ENCODE measurements at regions not wholly inside any gene's neighbourhood (a gene's known extent, or its start where the extent isn't known, plus 50 kb on each side); places are given as distances from the start of the nearest gene placed in this dataset.
"Not testable (repeated sequence)": the region's sequence is repeated elsewhere in the genome, so short reads cannot be mapped to it uniquely, and the experiment has no call there.

DNA sequence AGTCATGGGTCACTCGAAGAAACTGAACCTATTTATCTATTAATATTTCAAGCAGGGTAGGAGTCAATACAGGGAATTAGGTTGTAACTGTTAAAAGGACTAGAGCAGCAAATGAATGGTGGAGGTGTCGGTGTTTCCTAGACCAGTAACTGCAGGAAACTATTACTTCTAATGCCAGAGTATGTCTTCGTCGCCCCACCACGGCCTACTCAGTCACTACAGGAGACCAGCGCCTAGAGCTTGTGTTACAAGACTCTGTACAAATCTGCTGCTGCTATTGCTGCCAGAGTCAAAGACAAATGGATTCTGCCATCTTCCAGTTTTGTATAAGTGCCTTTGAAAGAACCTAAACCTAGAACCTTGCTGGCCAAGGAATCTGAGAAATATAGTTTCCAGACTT lies 343.9 kb downstream of the SOX4 start:
- no peak overlapping the region for H3K27ac ChIP-seq (ENCODE audit: insufficient read length, low read depth, low read length)
- Mint-ChIP-seq H3K4me1 (peaks cover 19 to 21% of the 10 kb centered on the region in 2 experiments), H3K36me3 (ENCODE audit: insufficient read depth in 1 of 3, low read depth in 3 of 3) (peaks cover 3 to 21% (median 12%) of the 10 kb centered on the region in 3 experiments), H3K27me3 (ENCODE audit: low read depth) (no peaks in the 10 kb centered on the region), H3K9me3 (peaks cover 7 to 10% of the 10 kb centered on the region in 2 experiments; a peak in 4 of 5 replicates), H3K4me3 (no peak overlapping the region), H3K27ac (no peak overlapping the region)
- H2BK5ac ChIP-seq (ENCODE audit: insufficient read length, low read length), result no peak overlapping the region
- H3K9me3 ChIP-seq (ENCODE audit: control insufficient read depth, low read depth, low read length), result no peaks in the 10 kb centered on the region
- peak; percentile 43 for DNase-seq
- H3K18ac ChIP-seq (ENCODE audit: insufficient read length, low read depth, low read length), result no peak overlapping the region
- no peak overlapping the region for H3K23ac ChIP-seq (ENCODE audit: insufficient read length, low read depth, low read length)
- H3K4ac ChIP-seq (ENCODE audit: low read depth, low read length), result no peak overlapping the region
- H3K9ac ChIP-seq (ENCODE audit: extremely low read depth, insufficient read length, low read length), result no peak overlapping the region
- H2BK15ac ChIP-seq (ENCODE audit: low read depth, low read length), result no peak overlapping the region
- no peak overlapping the region for H4K8ac ChIP-seq (replicated peaks; ENCODE audit: insufficient read length, low read depth, low read length)
- no peak overlapping the region for H3K56ac ChIP-seq (ENCODE audit: insufficient read length, low read depth, low read length)
- no peaks in the 10 kb centered on the region for H3K79me1 ChIP-seq (ENCODE audit: insufficient read depth, low read depth, low read length, poor library complexity, severe bottlenecking)
- no peak overlapping the region for H3K14ac ChIP-seq (ENCODE audit: insufficient read depth, low read length)
- no peaks in the 10 kb centered on the region for H4K20me1 ChIP-seq (ENCODE audit: control insufficient read depth, insufficient read depth, insufficient read length)
- no peak overlapping the region for H3K4me2 ChIP-seq (ENCODE audit: insufficient read depth, insufficient read length, low read length)
- TF ChIP-seq, protein P1, sequence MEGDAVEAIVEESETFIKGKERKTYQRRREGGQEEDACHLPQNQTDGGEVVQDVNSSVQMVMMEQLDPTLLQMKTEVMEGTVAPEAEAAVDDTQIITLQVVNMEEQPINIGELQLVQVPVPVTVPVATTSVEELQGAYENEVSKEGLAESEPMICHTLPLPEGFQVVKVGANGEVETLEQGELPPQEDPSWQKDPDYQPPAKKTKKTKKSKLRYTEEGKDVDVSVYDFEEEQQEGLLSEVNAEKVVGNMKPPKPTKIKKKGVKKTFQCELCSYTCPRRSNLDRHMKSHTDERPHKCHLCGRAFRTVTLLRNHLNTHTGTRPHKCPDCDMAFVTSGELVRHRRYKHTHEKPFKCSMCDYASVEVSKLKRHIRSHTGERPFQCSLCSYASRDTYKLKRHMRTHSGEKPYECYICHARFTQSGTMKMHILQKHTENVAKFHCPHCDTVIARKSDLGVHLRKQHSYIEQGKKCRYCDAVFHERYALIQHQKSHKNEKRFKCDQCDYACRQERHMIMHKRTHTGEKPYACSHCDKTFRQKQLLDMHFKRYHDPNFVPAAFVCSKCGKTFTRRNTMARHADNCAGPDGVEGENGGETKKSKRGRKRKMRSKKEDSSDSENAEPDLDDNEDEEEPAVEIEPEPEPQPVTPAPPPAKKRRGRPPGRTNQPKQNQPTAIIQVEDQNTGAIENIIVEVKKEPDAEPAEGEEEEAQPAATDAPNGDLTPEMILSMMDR (conservative IDR thresholded peaks at IDR 0.05), result 0 out of 3 replicates have a peak, but pooled peaks have one; percentile 28
- H2BK120ac ChIP-seq (ENCODE audit: low read depth, low read length, poor library complexity, severe bottlenecking), result no peak overlapping the region
- H3T11ph ChIP-seq (ENCODE audit: low read length), result no peak overlapping the region
- no peak overlapping the region for H2BK20ac ChIP-seq (ENCODE audit: low read depth, low read length, poor library complexity, severe bottlenecking)
- H2BK12ac ChIP-seq (ENCODE audit: insufficient read length, low read depth, low read length), result no peak overlapping the region
- no peaks in the 10 kb centered on the region for H3K23me2 ChIP-seq (ENCODE audit: insufficient read length, low read depth, low read length, poor library complexity, severe bottlenecking)
- H4K5ac ChIP-seq (ENCODE audit: insufficient read length, low read depth, low read length), result no peak overlapping the region
- H2AK5ac ChIP-seq (ENCODE audit: insufficient read length, low read length), result no peak overlapping the region
- no peak overlapping the region for H2AFZ ChIP-seq (ENCODE audit: low read length)
- H3K79me2 ChIP-seq (ENCODE audit: insufficient read depth, low read length), result no peaks in the 10 kb centered on the region
- no peaks in the 10 kb centered on the region for H3K27me3 ChIP-seq (ENCODE audit: insufficient read depth, low read length)
- WGBS (ENCODE audit: extremely low coverage, insufficient read length, low lambda C conversion rate), result no CpG with 5 or more reads among the region's 6 CpGs
- H3K4me1 ChIP-seq (ENCODE audit: insufficient read depth, low read length), result peaks cover 7% of the 10 kb centered on the region
- no peak overlapping the region for H4K91ac ChIP-seq (ENCODE audit: insufficient read length, low read depth, low read length)

DNA sequence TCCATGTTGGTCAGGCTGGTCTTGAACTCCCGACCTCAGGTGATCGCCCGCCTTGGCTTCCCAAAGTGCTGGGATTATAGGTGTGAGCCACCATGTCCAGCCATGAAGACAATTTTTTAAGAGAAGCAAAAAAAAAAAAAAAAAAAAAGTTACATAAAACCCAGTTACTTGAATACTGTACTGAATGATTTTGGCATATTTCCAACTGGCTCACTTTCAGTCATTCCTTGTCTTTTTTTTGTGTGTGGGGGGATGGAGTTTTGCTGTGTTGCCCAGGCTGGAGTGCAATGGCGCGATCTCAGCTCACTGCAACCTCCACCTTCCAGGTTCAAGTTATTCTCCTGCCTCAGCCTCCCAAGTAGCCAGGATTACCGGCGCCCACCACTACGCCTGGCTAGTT lies 345.5 kb downstream of the SOX4 start:
- not testable (repeated sequence) for H4K8ac ChIP-seq (replicated peaks; ENCODE audit: insufficient read length, low read depth, low read length); H2BK120ac ChIP-seq (ENCODE audit: low read depth, low read length, poor library complexity, severe bottlenecking); H3K9me3 Mint-ChIP-seq; H3K4me1 ChIP-seq (ENCODE audit: insufficient read depth, low read length); H3K14ac ChIP-seq (ENCODE audit: insufficient read depth, low read length); H2BK15ac ChIP-seq (ENCODE audit: low read depth, low read length); H3K27me3 Mint-ChIP-seq (ENCODE audit: low read depth); H3K27ac ChIP-seq (ENCODE audit: insufficient read length, low read depth, low read length); H2BK12ac ChIP-seq (ENCODE audit: insufficient read length, low read depth, low read length); H3K9ac ChIP-seq (ENCODE audit: extremely low read depth, insufficient read length, low read length); H2BK5ac ChIP-seq (ENCODE audit: insufficient read length, low read length); H3K23ac ChIP-seq (ENCODE audit: insufficient read length, low read depth, low read length); H4K5ac ChIP-seq (ENCODE audit: insufficient read length, low read depth, low read length); H4K91ac ChIP-seq (ENCODE audit: insufficient read length, low read depth, low read length); H3K79me2 ChIP-seq (ENCODE audit: insufficient read depth, low read length); H3K27ac Mint-ChIP-seq; H3K4me2 ChIP-seq (ENCODE audit: insufficient read depth, insufficient read length, low read length); H3K27me3 ChIP-seq (ENCODE audit: insufficient read depth, low read length); H4K20me1 ChIP-seq (ENCODE audit: control insufficient read depth, insufficient read depth, insufficient read length); H3K56ac ChIP-seq (ENCODE audit: insufficient read length, low read depth, low read length); H3T11ph ChIP-seq (ENCODE audit: low read length); H3K4me3 Mint-ChIP-seq; H3K9me3 ChIP-seq (ENCODE audit: control insufficient read depth, low read depth, low read length); H2AK5ac ChIP-seq (ENCODE audit: insufficient read length, low read length); H2AFZ ChIP-seq (ENCODE audit: low read length); H2BK20ac ChIP-seq (ENCODE audit: low read depth, low read length, poor library complexity, severe bottlenecking); H3K79me1 ChIP-seq (ENCODE audit: insufficient read depth, low read depth, low read length, poor library complexity, severe bottlenecking); H3K4ac ChIP-seq (ENCODE audit: low read depth, low read length); H3K23me2 ChIP-seq (ENCODE audit: insufficient read length, low read depth, low read length, poor library complexity, severe bottlenecking); H3K18ac ChIP-seq (ENCODE audit: insufficient read length, low read depth, low read length); DNase-seq
- peaks cover 22 to 26% of the 10 kb centered on the region in 2 experiments for H3K4me1 Mint-ChIP-seq
- no CpG with 5 or more reads among the region's 8 CpGs for WGBS (ENCODE audit: extremely low coverage, insufficient read length, low lambda C conversion rate)
- H3K36me3 Mint-ChIP-seq (ENCODE audit: insufficient read depth in 1 of 3, low read depth in 3 of 3), result peaks cover 4 to 15% (median 9%) of the 10 kb centered on the region in 3 experiments
